OCI-LY1 (cell line): ENCODE measurements at regions not wholly inside any gene's neighbourhood (a gene's known extent, or its start where the extent isn't known, plus 50 kb on each side); places are given as distances from the start of the nearest gene placed in this dataset.

ENCODE experiments used
- H2AFZ ChIP-seq: fragments of 200-600 bp; sonication (generic), shearing (Covaris generic); 2 replicates; pipeline ENCODE4 v1.6.0; 2014; ENCODE audit warnings: antibody characterized with exemption, mild to moderate bottlenecking, low read length
- H3F3A ChIP-seq: fragments of 200-600 bp; sonication (generic), shearing (Covaris generic); 2 replicates; pipeline ENCODE4 v1.6.0; 2014; ENCODE audit warnings: mild to moderate bottlenecking, antibody characterized with exemption, low read length, moderate library complexity; ENCODE audit not compliant: insufficient read depth
- H3K27ac ChIP-seq: fragments of 200-600 bp; sonication (generic); 2 replicates; pipeline ENCODE4 v1.5.1; 2014; ENCODE audit warnings: low read length, mixed run types, mild to moderate bottlenecking, low read depth; ENCODE audit not compliant: poor library complexity, severe bottlenecking
- H3K27me3 ChIP-seq: fragments of 200-600 bp; sonication (generic); 2 replicates; pipeline ENCODE4 v1.6.0; 2014; ENCODE audit warnings: antibody characterized with exemption, mild to moderate bottlenecking, low read length, moderate library complexity; ENCODE audit not compliant: insufficient read depth
- H3K36me3 ChIP-seq: fragments of 200-600 bp; sonication (generic); 2 replicates; pipeline ENCODE4 v1.6.1; 2014; ENCODE audit warnings: mild to moderate bottlenecking, antibody characterized with exemption, low read length, moderate library complexity, mixed read lengths; ENCODE audit not compliant: insufficient read depth
- H3K4me1 ChIP-seq: fragments of 200-600 bp; sonication (generic); 2 replicates; pipeline ENCODE4 v1.5.1; 2014; ENCODE audit warnings: mild to moderate bottlenecking, low read length, moderate library complexity; ENCODE audit not compliant: insufficient read depth, severe bottlenecking
- H3K4me2 ChIP-seq: fragments of 200-600 bp; sonication (generic), shearing (Covaris generic); 2 replicates; pipeline ENCODE4 v1.6.1; 2014; ENCODE audit warnings: low read length
- H3K4me3 ChIP-seq: fragments of 200-600 bp; sonication (generic); 2 replicates; pipeline ENCODE4 v1.5.1; 2014; ENCODE audit warnings: low read length, low read depth, mild to moderate bottlenecking, mixed read lengths; ENCODE audit not compliant: poor library complexity, severe bottlenecking
- H3K79me2 ChIP-seq: fragments of 200-600 bp; shearing (Covaris generic); 2 replicates; pipeline ENCODE4 v1.6.1; 2016; ENCODE audit warnings: mixed run types, low read length, mixed read lengths; ENCODE audit not compliant: insufficient read depth
- H3K9ac ChIP-seq: fragments of 200-600 bp; sonication (generic), shearing (Covaris generic); 2 replicates; pipeline ENCODE4 v1.6.1; 2014; ENCODE audit warnings: mild to moderate bottlenecking, low read length, mixed read lengths
- H3K9me2 ChIP-seq: fragments of 200-600 bp; sonication (generic), shearing (Covaris generic); 2 replicates; pipeline ENCODE4 v1.6.1; 2014; ENCODE audit warnings: low read depth, mild to moderate bottlenecking, low read length, mixed read lengths
- H3K9me3 ChIP-seq: fragments of 200-600 bp; shearing (Covaris generic); 2 replicates; pipeline ENCODE4 v1.6.1; 2014; ENCODE audit warnings: low read length, mixed read lengths
- H4K20me1 ChIP-seq: fragments of 200-600 bp; sonication (generic), shearing (Covaris generic); 2 replicates; pipeline ENCODE4 v1.6.0; 2016; ENCODE audit warnings: mild to moderate bottlenecking, low read length; ENCODE audit not compliant: insufficient read depth
- EZH2 ChIP-seq: fragments of 200-600 bp; sonication (generic), shearing (Covaris generic); IDR thresholded peaks from 2 replicates; pipeline ENCODE4 v1.8.0; 2017; ENCODE audit warnings: borderline replicate concordance, mixed run types, mild to moderate bottlenecking, antibody characterized with exemption, low read length, moderate library complexity, mixed read lengths
- TF ChIP-seq, protein P1 (sequence below): fragments of 200-600 bp; sonication (generic), shearing (Covaris generic); IDR thresholded peaks from 2 replicates; pipeline ENCODE4 v1.5.1; 2017; ENCODE audit warnings: mild to moderate bottlenecking, antibody characterized with exemption, low read length, moderate library complexity, mixed read lengths

DNA sequence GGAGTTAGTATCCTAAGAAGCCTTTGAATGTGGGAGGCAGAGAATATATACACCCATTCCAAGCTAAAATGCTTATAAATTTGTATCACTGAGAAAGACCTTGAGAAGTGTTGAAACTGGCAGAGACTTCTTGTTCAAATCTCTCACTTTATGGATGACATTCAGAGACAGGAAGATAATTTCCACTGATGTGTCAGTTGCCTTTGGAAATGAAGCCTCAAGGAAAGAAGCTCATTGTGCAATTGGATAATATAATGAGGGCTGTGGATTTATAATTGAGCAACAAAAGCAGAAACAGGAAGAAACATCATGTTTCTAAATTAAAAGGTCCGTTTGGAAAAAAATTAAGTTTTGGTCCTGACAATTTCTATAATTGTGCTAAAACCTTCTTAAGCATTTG lies 789.9 kb upstream of the IGFBP3 start:
- H3K4me3 ChIP-seq, result no peak overlapping the region
- no peaks in the 10 kb centered on the region for H3K9me2 ChIP-seq
- H3K79me2 ChIP-seq, result no peaks in the 10 kb centered on the region
- no peak for TF ChIP-seq EZH2
- TF ChIP-seq, protein P1, sequence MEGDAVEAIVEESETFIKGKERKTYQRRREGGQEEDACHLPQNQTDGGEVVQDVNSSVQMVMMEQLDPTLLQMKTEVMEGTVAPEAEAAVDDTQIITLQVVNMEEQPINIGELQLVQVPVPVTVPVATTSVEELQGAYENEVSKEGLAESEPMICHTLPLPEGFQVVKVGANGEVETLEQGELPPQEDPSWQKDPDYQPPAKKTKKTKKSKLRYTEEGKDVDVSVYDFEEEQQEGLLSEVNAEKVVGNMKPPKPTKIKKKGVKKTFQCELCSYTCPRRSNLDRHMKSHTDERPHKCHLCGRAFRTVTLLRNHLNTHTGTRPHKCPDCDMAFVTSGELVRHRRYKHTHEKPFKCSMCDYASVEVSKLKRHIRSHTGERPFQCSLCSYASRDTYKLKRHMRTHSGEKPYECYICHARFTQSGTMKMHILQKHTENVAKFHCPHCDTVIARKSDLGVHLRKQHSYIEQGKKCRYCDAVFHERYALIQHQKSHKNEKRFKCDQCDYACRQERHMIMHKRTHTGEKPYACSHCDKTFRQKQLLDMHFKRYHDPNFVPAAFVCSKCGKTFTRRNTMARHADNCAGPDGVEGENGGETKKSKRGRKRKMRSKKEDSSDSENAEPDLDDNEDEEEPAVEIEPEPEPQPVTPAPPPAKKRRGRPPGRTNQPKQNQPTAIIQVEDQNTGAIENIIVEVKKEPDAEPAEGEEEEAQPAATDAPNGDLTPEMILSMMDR, result no peak
- no peak overlapping the region for H3K27ac ChIP-seq
- no peaks in the 10 kb centered on the region for H3K4me1 ChIP-seq
- H3K9me3 ChIP-seq, result no peaks in the 10 kb centered on the region
- no peak overlapping the region for H3K4me2 ChIP-seq
- no peaks in the 10 kb centered on the region for H3K36me3 ChIP-seq
- H2AFZ ChIP-seq, result no peak overlapping the region
- no peak overlapping the region for H3K9ac ChIP-seq
- H3K27me3 ChIP-seq, result no peaks in the 10 kb centered on the region; the same call in 1 of the 2 replicates
- H3F3A ChIP-seq, result no peaks in the 10 kb centered on the region
- no peaks in the 10 kb centered on the region for H4K20me1 ChIP-seq

DNA sequence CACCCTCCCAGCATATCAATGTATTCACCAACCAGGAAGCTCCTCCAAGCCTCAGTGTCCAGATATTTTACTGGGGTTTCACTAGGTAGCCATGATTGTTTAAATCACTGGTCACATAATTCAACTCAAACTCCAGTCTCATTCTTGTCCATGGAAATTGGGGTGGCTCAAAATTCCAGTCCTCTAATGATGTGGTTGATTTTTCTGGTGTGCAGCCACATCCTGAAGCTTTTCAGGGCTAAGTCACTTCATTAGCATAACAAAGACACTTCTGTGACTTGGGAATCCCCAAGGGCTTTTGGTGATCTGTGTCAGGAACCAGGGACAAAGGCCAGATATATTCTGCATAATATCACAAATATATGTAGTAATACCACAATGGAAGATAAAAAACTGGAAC lies 786.9 kb upstream of the IGFBP3 start:
- Histone ChIP-seq H2AFZ (no peak overlapping the region), H3K36me3 (no peaks in the 10 kb centered on the region), H3K9me2 (no peaks in the 10 kb centered on the region), H3K9ac (no peak overlapping the region), H3K27me3 (no peaks in the 10 kb centered on the region; the same call in 1 of the 2 replicates), H4K20me1 (no peaks in the 10 kb centered on the region), H3K79me2 (no peaks in the 10 kb centered on the region), H3K4me3 (no peak overlapping the region), H3K4me2 (no peak overlapping the region), H3F3A (no peaks in the 10 kb centered on the region), H3K4me1 (no peaks in the 10 kb centered on the region), H3K9me3 (no peaks in the 10 kb centered on the region), H3K27ac (no peak overlapping the region)
- no peak for TF ChIP-seq EZH2
- TF ChIP-seq, protein P1, result no peak

DNA sequence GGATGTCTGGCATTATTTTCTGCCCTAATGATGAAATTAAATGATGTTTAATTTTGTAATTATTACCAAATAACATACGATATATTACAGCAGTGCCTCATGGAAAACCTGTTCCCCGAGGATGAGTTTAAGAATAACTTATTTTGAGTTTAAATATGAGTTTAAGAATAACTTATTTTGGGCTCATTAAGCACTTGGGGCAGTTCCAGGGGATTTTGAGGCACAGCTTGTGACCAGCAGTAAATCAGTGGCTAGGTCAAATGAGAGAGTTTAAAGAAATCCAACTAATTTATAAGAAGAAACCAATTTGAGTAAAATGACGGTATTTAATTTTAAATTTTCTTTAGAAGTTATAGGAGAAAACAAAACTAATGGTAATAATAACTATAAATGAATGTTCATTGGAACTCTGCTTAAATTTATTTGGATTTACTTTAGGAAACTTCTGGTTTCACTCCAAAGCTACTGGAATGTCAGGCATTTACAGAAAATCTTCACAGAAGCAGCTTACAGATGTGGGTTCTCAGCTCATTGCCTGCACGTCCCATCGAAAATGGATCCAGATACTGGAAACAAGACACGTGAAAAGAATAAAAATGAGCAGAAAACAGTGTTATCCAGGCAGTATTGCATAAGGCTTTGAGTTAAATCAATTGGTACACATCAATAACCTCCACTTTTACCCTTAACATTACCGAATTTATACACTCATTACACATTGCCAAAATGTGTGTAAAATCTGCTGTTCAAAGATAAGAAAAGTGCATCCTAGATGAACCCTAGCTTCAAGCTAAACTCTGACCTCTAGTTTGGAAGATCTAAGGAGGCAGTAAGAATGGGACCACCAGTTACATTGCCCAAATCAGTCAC lies 784.5 kb upstream of the IGFBP3 start:
- H3K27ac ChIP-seq, result no peak overlapping the region
- H3K4me2 ChIP-seq, result no peak overlapping the region
- no peaks in the 10 kb centered on the region for H3K4me1 ChIP-seq
- H3F3A ChIP-seq, result no peaks in the 10 kb centered on the region
- no peaks in the 10 kb centered on the region for H3K9me3 ChIP-seq
- no peaks in the 10 kb centered on the region for H3K79me2 ChIP-seq
- no peak overlapping the region for H2AFZ ChIP-seq
- no peak overlapping the region for H3K4me3 ChIP-seq
- no peaks in the 10 kb centered on the region; the same call in 1 of the 2 replicates for H3K9me2 ChIP-seq
- no peaks in the 10 kb centered on the region; the same call in 1 of the 2 replicates for H3K27me3 ChIP-seq
- no peak overlapping the region for H3K9ac ChIP-seq
- no peaks in the 10 kb centered on the region for H3K36me3 ChIP-seq
- H4K20me1 ChIP-seq, result no peaks in the 10 kb centered on the region
- no peak for TF ChIP-seq EZH2
- TF ChIP-seq, protein P1, result no peak
